DND-41 (cell line): ENCODE measurements at regions not wholly inside any gene's neighbourhood (a gene's known extent, or its start where the extent isn't known, plus 50 kb on each side); places are given as distances from the start of the nearest gene placed in this dataset.

Experiments
- CTCF ChIP-seq: IDR thresholded peaks from 2 replicates; pipeline ENCODE4 v1.5.1; 2012; ENCODE audit warnings: borderline replicate concordance, low read length, moderate library complexity, mild to moderate bottlenecking; ENCODE audit not compliant: poor library complexity, severe bottlenecking; ENCODE audit errors: extremely low read depth
- EZH2 ChIP-seq: IDR thresholded peaks from 3 replicates; pipeline ENCODE4 v1.6.1; 2012; ENCODE audit warnings: borderline replicate concordance, low read depth, mild to moderate bottlenecking, moderate library complexity, low read length, inconsistent platforms; ENCODE audit not compliant: severe bottlenecking

GRCh38 chr5:167821669-167822068 lies 469.8 kb upstream of the WWC1 start:
- no peak for TF ChIP-seq CTCF
- TF ChIP-seq EZH2, result no peak
